ENCODE measurements at regions not wholly inside any gene's neighbourhood (a gene's known extent, or its start where the extent isn't known, plus 50 kb on each side); places are given as distances from the start of the nearest gene placed in this dataset.
"Not testable (repeated sequence)": the region's sequence is repeated elsewhere in the genome, so short reads cannot be mapped to it uniquely, and the experiment has no call there.

- Histone ChIP-seq H3K36me3 (ENCODE audit: control insufficient read depth, insufficient read depth, low read length) (no peaks in the 10 kb centered on the region), H3K9me3 (ENCODE audit: control insufficient read depth, low read length) (no peaks in the 10 kb centered on the region), H3K9ac (ENCODE audit: low read length) (no peak overlapping the region), H3K4me3 (ENCODE audit: low read length) (no peak overlapping the region), H3K27me3 (ENCODE audit: control insufficient read depth, insufficient read depth, low read length) (no peaks in the 10 kb centered on the region), H3K4me1 (ENCODE audit: control insufficient read depth, insufficient read depth, low read length) (no peaks in the 10 kb centered on the region)
Measured at GRCh38 chr12:124207617-124208016, 87.3 kb upstream of the RFLNA start.

- Histone ChIP-seq H3K4me1 (ENCODE audit: control insufficient read depth, insufficient read depth, low read length) (no peaks in the 10 kb centered on the region), H3K27me3 (ENCODE audit: control insufficient read depth, insufficient read depth, low read length) (no peaks in the 10 kb centered on the region), H3K4me3 (ENCODE audit: low read length) (no peak overlapping the region), H3K9ac (ENCODE audit: low read length) (no peak overlapping the region), H3K9me3 (ENCODE audit: control insufficient read depth, low read length) (no peaks in the 10 kb centered on the region), H3K36me3 (ENCODE audit: control insufficient read depth, insufficient read depth, low read length) (no peaks in the 10 kb centered on the region)
Measured at GRCh38 chr12:124208489-124208888, 86.4 kb upstream of the RFLNA start.

GRCh38 chr12:124210991-124211577 lies 83.8 kb upstream of the RFLNA start:
- Histone ChIP-seq H3K36me3 (ENCODE audit: control insufficient read depth, insufficient read depth, low read length) (no peaks in the 10 kb centered on the region), H3K9ac (ENCODE audit: low read length) (no peak overlapping the region), H3K9me3 (ENCODE audit: control insufficient read depth, low read length) (no peaks in the 10 kb centered on the region), H3K27me3 (ENCODE audit: control insufficient read depth, insufficient read depth, low read length) (no peaks in the 10 kb centered on the region), H3K4me3 (ENCODE audit: low read length) (no peak overlapping the region), H3K4me1 (ENCODE audit: control insufficient read depth, insufficient read depth, low read length) (no peaks in the 10 kb centered on the region)

GRCh38 chr12:124211753-124212152 lies 83.1 kb upstream of the RFLNA start:
- H3K36me3 ChIP-seq (ENCODE audit: control insufficient read depth, insufficient read depth, low read length): no peaks in the 10 kb centered on the region
- H3K9me3 ChIP-seq (ENCODE audit: control insufficient read depth, low read length): no peaks in the 10 kb centered on the region
- H3K9ac ChIP-seq (ENCODE audit: low read length): no peak overlapping the region
- no peak overlapping the region for H3K4me3 ChIP-seq (ENCODE audit: low read length)
- peaks cover 3% of the 10 kb centered on the region for H3K4me1 ChIP-seq (ENCODE audit: control insufficient read depth, insufficient read depth, low read length)
- H3K27me3 ChIP-seq (ENCODE audit: control insufficient read depth, insufficient read depth, low read length): no peaks in the 10 kb centered on the region

GRCh38 chr12:124213666-124214347 lies 81.1 kb upstream of the RFLNA start:
- Histone ChIP-seq H3K27me3 (ENCODE audit: control insufficient read depth, insufficient read depth, low read length) (no peaks in the 10 kb centered on the region), H3K4me3 (ENCODE audit: low read length) (no peak overlapping the region), H3K4me1 (ENCODE audit: control insufficient read depth, insufficient read depth, low read length) (peaks cover 20% of the 10 kb centered on the region), H3K36me3 (ENCODE audit: control insufficient read depth, insufficient read depth, low read length) (no peaks in the 10 kb centered on the region), H3K9ac (ENCODE audit: low read length) (no peak overlapping the region), H3K9me3 (ENCODE audit: control insufficient read depth, low read length) (no peaks in the 10 kb centered on the region)

- Histone ChIP-seq H3K36me3 (ENCODE audit: control insufficient read depth, insufficient read depth, low read length) (no peaks in the 10 kb centered on the region), H3K4me3 (ENCODE audit: low read length) (no peak overlapping the region), H3K9me3 (ENCODE audit: control insufficient read depth, low read length) (no peaks in the 10 kb centered on the region), H3K27me3 (ENCODE audit: control insufficient read depth, insufficient read depth, low read length) (no peaks in the 10 kb centered on the region), H3K9ac (ENCODE audit: low read length) (no peak overlapping the region), H3K4me1 (ENCODE audit: control insufficient read depth, insufficient read depth, low read length) (peaks cover 26% of the 10 kb centered on the region)
Measured at GRCh38 chr12:124214574-124214973, 80.3 kb upstream of the RFLNA start.

GRCh38 chr12:124216966-124217365 lies 77.9 kb upstream of the RFLNA start:
- Histone ChIP-seq H3K27me3 (ENCODE audit: control insufficient read depth, insufficient read depth, low read length) (no peaks in the 10 kb centered on the region), H3K4me1 (ENCODE audit: control insufficient read depth, insufficient read depth, low read length) (peaks cover 26% of the 10 kb centered on the region), H3K9ac (ENCODE audit: low read length) (no peak overlapping the region), H3K36me3 (ENCODE audit: control insufficient read depth, insufficient read depth, low read length) (no peaks in the 10 kb centered on the region), H3K9me3 (ENCODE audit: control insufficient read depth, low read length) (no peaks in the 10 kb centered on the region), H3K4me3 (ENCODE audit: low read length) (no peak overlapping the region)

- H3K27me3 ChIP-seq (ENCODE audit: control insufficient read depth, insufficient read depth, low read length): no peaks in the 10 kb centered on the region
Measured at GRCh38 chr12:124217508-124218242, 77.2 kb upstream of the RFLNA start.

GRCh38 chr12:124218243-124218560 lies 76.7 kb upstream of the RFLNA start:
- no peak overlapping the region for H3K9ac ChIP-seq (ENCODE audit: low read length)
- H3K36me3 ChIP-seq (ENCODE audit: control insufficient read depth, insufficient read depth, low read length): no peaks in the 10 kb centered on the region
- H3K4me1 ChIP-seq (ENCODE audit: control insufficient read depth, insufficient read depth, low read length): peaks cover 26% of the 10 kb centered on the region
- no peaks in the 10 kb centered on the region for H3K9me3 ChIP-seq (ENCODE audit: control insufficient read depth, low read length)
- H3K27me3 ChIP-seq (ENCODE audit: control insufficient read depth, insufficient read depth, low read length): no peaks in the 10 kb centered on the region
- H3K4me3 ChIP-seq (ENCODE audit: low read length): no peak overlapping the region

More at GRCh38 chr12:124217508-124218242, 77.2 kb upstream of the RFLNA start:
- Histone ChIP-seq H3K4me3 (ENCODE audit: low read length) (no peak overlapping the region), H3K9me3 (ENCODE audit: control insufficient read depth, low read length) (no peaks in the 10 kb centered on the region), H3K4me1 (ENCODE audit: control insufficient read depth, insufficient read depth, low read length) (peaks cover 26% of the 10 kb centered on the region), H3K9ac (ENCODE audit: low read length) (no peak overlapping the region), H3K36me3 (ENCODE audit: control insufficient read depth, insufficient read depth, low read length) (no peaks in the 10 kb centered on the region)

- H3K27me3 ChIP-seq (ENCODE audit: control insufficient read depth, insufficient read depth, low read length); H3K4me3 ChIP-seq (ENCODE audit: low read length); H3K9ac ChIP-seq (ENCODE audit: low read length); H3K9me3 ChIP-seq (ENCODE audit: control insufficient read depth, low read length); H3K36me3 ChIP-seq (ENCODE audit: control insufficient read depth, insufficient read depth, low read length): not testable (repeated sequence)
- H3K4me1 ChIP-seq (ENCODE audit: control insufficient read depth, insufficient read depth, low read length): peaks cover 26% of the 10 kb centered on the region
Measured at GRCh38 chr12:124218650-124219049, 76.2 kb upstream of the RFLNA start.

GRCh38 chr12:124222368-124223245 lies 72.3 kb upstream of the RFLNA start:
- Histone ChIP-seq H3K9ac (ENCODE audit: low read length) (no peak overlapping the region), H3K9me3 (ENCODE audit: control insufficient read depth, low read length) (no peaks in the 10 kb centered on the region), H3K4me3 (ENCODE audit: low read length) (no peak overlapping the region), H3K4me1 (ENCODE audit: control insufficient read depth, insufficient read depth, low read length) (peaks cover 14% of the 10 kb centered on the region), H3K27me3 (ENCODE audit: control insufficient read depth, insufficient read depth, low read length) (no peaks in the 10 kb centered on the region), H3K36me3 (ENCODE audit: control insufficient read depth, insufficient read depth, low read length) (no peaks in the 10 kb centered on the region)

GRCh38 chr12:124223733-124224138 lies 71.2 kb upstream of the RFLNA start:
- not testable (repeated sequence) for H3K9ac ChIP-seq (ENCODE audit: low read length); H3K36me3 ChIP-seq (ENCODE audit: control insufficient read depth, insufficient read depth, low read length); H3K4me3 ChIP-seq (ENCODE audit: low read length); H3K4me1 ChIP-seq (ENCODE audit: control insufficient read depth, insufficient read depth, low read length); H3K27me3 ChIP-seq (ENCODE audit: control insufficient read depth, insufficient read depth, low read length); H3K9me3 ChIP-seq (ENCODE audit: control insufficient read depth, low read length)

Data from mucosa of stomach (tissue), 1 donor.